GM12872 (cell line): ENCODE measurements at regions not wholly inside any gene's neighbourhood (a gene's known extent, or its start where the extent isn't known, plus 50 kb on each side); places are given as distances from the start of the nearest gene placed in this dataset.

ENCODE experiments used
- CTCF ChIP-seq: IDR thresholded peaks from 3 replicates; pipeline ENCODE4 v1.5.1; 2011; ENCODE audit warnings: low read depth, mild to moderate bottlenecking, low read length, moderate library complexity; ENCODE audit not compliant: insufficient read depth

- TF ChIP-seq CTCF: no peak
Observed at GRCh38 chr11:81907996-81908395, 825.7 kb downstream of the FAM181B start.

GRCh38 chr11:81899156-81899555 is 834.5 kb downstream of the FAM181B start:
- no peak for TF ChIP-seq CTCF

- no peak for TF ChIP-seq CTCF
Observed at GRCh38 chr11:81897639-81898038, 836.0 kb downstream of the FAM181B start.

- TF ChIP-seq CTCF: no peak
Observed at GRCh38 chr11:81895258-81895657, 838.4 kb downstream of the FAM181B start.

- TF ChIP-seq CTCF: no peak
Observed at GRCh38 chr11:81892770-81893635, 840.7 kb downstream of the FAM181B start.

- TF ChIP-seq CTCF: no peak
Observed at GRCh38 chr11:81888391-81888790, 845.3 kb downstream of the FAM181B start.

- TF ChIP-seq CTCF: no peak
Observed at GRCh38 chr11:81887671-81888070, 846.0 kb downstream of the FAM181B start.
